Testis (tissue), 2 donors: ENCODE measurements at regions not wholly inside any gene's neighbourhood (a gene's known extent, or its start where the extent isn't known, plus 50 kb on each side); places are given as distances from the start of the nearest gene placed in this dataset.

Experiments used
- POLR2A ChIP-seq: fragments of 450-650 bp; IDR thresholded peaks from one replicate; pipeline ENCODE4 v1.6.1; 2017; ENCODE audit warnings: antibody characterized with exemption, mild to moderate bottlenecking, moderate library complexity
- TF ChIP-seq, protein P1 (sequence below), 3 experiments: fragments of 450-650 bp in 2 of 3; fragments of 200-600 bp in 1 of 3; sonication (generic) in 1 of 3; IDR thresholded peaks; one replicate each; pipeline ENCODE4 v1.5.1; 2016 to 2019; ENCODE audit warnings: antibody characterized with exemption in 3 of 3, mild to moderate bottlenecking in 2 of 3, moderate library complexity in 1 of 3

DNA sequence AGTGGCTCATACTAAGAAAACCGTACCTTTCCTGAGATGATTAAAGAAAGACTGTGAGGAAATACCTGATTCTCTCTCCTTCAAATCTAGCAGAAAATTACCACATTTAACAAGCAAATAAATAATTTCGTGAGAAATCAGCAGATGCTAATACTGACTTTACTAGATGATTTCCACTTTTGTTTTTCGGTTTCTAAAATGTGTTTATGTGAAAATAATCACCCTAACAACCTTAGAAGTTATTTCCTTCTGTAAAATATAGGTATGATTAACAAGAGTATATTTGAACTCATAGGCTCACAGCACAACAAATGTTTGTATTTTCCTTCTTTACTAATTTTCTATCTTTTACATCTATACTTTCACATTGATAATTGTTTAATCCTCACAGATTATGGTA lies 594.1 kb upstream of the FAM98A start:
- TF ChIP-seq, protein P1, sequence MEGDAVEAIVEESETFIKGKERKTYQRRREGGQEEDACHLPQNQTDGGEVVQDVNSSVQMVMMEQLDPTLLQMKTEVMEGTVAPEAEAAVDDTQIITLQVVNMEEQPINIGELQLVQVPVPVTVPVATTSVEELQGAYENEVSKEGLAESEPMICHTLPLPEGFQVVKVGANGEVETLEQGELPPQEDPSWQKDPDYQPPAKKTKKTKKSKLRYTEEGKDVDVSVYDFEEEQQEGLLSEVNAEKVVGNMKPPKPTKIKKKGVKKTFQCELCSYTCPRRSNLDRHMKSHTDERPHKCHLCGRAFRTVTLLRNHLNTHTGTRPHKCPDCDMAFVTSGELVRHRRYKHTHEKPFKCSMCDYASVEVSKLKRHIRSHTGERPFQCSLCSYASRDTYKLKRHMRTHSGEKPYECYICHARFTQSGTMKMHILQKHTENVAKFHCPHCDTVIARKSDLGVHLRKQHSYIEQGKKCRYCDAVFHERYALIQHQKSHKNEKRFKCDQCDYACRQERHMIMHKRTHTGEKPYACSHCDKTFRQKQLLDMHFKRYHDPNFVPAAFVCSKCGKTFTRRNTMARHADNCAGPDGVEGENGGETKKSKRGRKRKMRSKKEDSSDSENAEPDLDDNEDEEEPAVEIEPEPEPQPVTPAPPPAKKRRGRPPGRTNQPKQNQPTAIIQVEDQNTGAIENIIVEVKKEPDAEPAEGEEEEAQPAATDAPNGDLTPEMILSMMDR (IDR thresholded peaks at IDR 0.05), result no peak
- no peak for TF ChIP-seq POLR2A
